Heart left ventricle (tissue), 13 donors: ENCODE measurements at regions not wholly inside any gene's neighbourhood (a gene's known extent, or its start where the extent isn't known, plus 50 kb on each side); places are given as distances from the start of the nearest gene placed in this dataset.

Experiments
- POLR2A ChIP-seq, 2 donors: fragments of 450-650 bp; IDR thresholded peaks; one replicate each; pipeline ENCODE4 v1.6.1; 2017; ENCODE audit warnings: antibody characterized with exemption in 2 of 2, mild to moderate bottlenecking in 2 of 2, moderate library complexity in 2 of 2
- TF ChIP-seq, protein P1 (sequence below), 12 donors: fragments of 200-600 bp; sonication (generic) in 4 of 12; IDR thresholded peaks; one replicate each; pipeline versions ENCODE4 v1.5.0 to v1.8.0; 2018 to 2022; ENCODE audit warnings: antibody characterized with exemption in 12 of 12, mild to moderate bottlenecking in 5 of 12
- donor health status: ischemic (EF 13 %, LVEDD 7.1; RV severe dilation, severe dysfunction).
- donor health status: DM: no; HTN: yes; CAD: no.
- donor health status: DM: no; HTN: no; CAD: no.
- donor health status: ischemic (EF 25% LVEDD 6.9; RV normal size, moderate dysfunction).
- donor health status: ischemic (EF 25% LVEDD 5.7; RV mildly dilated, moderate dysfunction).
- donor health status: ischemic (EF 35%, LVEDD 5.7; RV mildly dilated, moderate dysfunction).
- donor health status: nonischemic (EF 11% LVEDD 7.7; RV severe dilation, severe dysfunction).
- donor health status: DM: yes; HTN: yes; CAD: no.
- donor health status: PGD.
- donor health status: ischemic (EF 29% LVEDD 5.4; RV normal size, mild dysfunction).
- donor health status: nonischemic (EF 23%, LVEDD 6.1; RV moderate dilation, normal function).

DNA sequence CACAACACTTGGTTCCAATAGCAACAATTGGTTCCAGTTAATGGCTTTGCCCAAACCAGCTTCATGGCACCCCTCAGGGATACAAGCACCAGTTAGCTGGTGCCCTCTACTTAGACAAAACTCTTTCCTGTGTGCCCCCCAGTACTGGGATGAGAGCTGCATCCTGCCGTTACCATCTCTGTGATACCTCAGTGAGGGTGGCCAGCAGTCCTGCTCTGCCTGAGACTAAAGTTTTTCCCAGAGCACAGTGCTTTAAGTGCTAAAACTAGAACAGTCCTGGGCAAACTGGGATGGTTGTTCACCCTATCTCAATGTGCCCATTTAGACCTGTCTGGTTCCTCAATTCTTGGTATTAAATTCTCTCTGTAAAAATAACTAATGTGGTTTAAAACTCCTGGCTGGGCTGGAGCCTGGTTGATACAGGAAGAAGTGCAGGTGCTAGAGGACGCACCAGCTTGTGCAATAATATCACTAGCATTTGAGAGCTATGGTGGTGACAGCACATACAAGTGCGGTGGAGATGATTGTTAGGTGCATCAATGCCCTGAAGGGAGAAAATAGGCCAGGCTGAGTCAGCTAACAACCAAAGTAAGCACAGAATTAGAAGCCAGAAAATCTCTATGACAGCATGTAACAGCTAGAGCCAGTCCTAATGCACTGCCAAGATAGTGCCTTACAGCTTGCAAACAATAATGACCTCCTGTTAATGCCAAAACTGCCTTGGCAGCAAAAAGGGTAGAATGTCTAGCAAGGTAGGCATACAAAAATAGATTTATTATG is 179.8 kb upstream of the GALNT2 start:
- TF ChIP-seq POLR2A (IDR thresholded peaks at IDR 0.05): no peak
- TF ChIP-seq, protein P1, sequence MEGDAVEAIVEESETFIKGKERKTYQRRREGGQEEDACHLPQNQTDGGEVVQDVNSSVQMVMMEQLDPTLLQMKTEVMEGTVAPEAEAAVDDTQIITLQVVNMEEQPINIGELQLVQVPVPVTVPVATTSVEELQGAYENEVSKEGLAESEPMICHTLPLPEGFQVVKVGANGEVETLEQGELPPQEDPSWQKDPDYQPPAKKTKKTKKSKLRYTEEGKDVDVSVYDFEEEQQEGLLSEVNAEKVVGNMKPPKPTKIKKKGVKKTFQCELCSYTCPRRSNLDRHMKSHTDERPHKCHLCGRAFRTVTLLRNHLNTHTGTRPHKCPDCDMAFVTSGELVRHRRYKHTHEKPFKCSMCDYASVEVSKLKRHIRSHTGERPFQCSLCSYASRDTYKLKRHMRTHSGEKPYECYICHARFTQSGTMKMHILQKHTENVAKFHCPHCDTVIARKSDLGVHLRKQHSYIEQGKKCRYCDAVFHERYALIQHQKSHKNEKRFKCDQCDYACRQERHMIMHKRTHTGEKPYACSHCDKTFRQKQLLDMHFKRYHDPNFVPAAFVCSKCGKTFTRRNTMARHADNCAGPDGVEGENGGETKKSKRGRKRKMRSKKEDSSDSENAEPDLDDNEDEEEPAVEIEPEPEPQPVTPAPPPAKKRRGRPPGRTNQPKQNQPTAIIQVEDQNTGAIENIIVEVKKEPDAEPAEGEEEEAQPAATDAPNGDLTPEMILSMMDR (IDR thresholded peaks at IDR 0.05): no peak
